HepG2 (cell line): ENCODE measurements at regions not wholly inside any gene's neighbourhood (a gene's known extent, or its start where the extent isn't known, plus 50 kb on each side); places are given as distances from the start of the nearest gene placed in this dataset.
"Not testable (repeated sequence)": the region's sequence is repeated elsewhere in the genome, so short reads cannot be mapped to it uniquely, and the experiment has no call there.

Source experiments
- ATAC-seq: fragments of 200-7000 bp; cut with Tn5 transposase; 3 replicates; pipeline ENCODE4 v1.9.1; 2020; ENCODE audit warnings: mild to moderate bottlenecking, moderate library complexity
- BruUV-seq: library from RNA; stranded (reverse); fragments of 400-500 nt; replicated peaks from 2 replicates; lab custom pipeline; 2021; lab: Mats Ljungman, UMichigan
- CTCF ChIA-PET: fragments of 300-600 bp; formaldehyde crosslinking; extraction: SDS; loops from one replicate; lab custom pipeline; 2021; ENCODE audit warnings: low total read pairs, inconsistent platforms, low intra/inter-chr PET ratio; lab: Yijun Ruan, JAX
- POLR2A ChIA-PET: fragments of 350-600 bp; sonication (Branson Sonifier 250); formaldehyde crosslinking; loops from one replicate; lab custom pipeline; 2020; ENCODE audit warnings: antibody characterized with exemption, inconsistent platforms; lab: Yijun Ruan, JAX
- DNase-seq: peaks from one replicate; pipeline ENCODE4 v3.0.0-alpha.2; 2015; ENCODE audit warnings: low spot score
- FAIRE-seq: peaks from 3 replicates; lab custom pipeline; 2011; peaks lifted over from hg19 to GRCh38; lab: Jason Lieb, UNC
- H2AFZ ChIP-seq: one replicate; pipeline ENCODE4 v1.6.1; 2011; ENCODE audit warnings: low read length, inconsistent platforms
- H3K27ac ChIP-seq: fragments of 300-600 bp; 3 replicates; pipeline ENCODE4 v1.8.0; 2011; ENCODE audit warnings: mixed run types, mild to moderate bottlenecking, mixed read lengths, low read length, inconsistent platforms; ENCODE audit not compliant: insufficient read depth; ENCODE audit errors: extremely low read length
- H3K27me3 ChIP-seq, 2 experiments: fragments of 200-600 bp in 1 of 2; 2 replicates in 1 of 2; 3 replicates in 1 of 2; pipeline versions ENCODE4 v1.6.0 to v1.8.0; 2011; ENCODE audit warnings: low read length in 2 of 2, mild to moderate bottlenecking in 2 of 2, moderate library complexity in 2 of 2, inconsistent platforms in 1 of 2; ENCODE audit not compliant: insufficient read depth in 2 of 2, control insufficient read depth in 1 of 2
- H3K36me3 ChIP-seq, 2 experiments: fragments of 200-600 bp in 1 of 2; replicated peaks in 1 of 2; 2 replicates in 1 of 2; 3 replicates in 1 of 2; pipeline versions ENCODE4 v1.5.1 to v1.8.0; 2011; ENCODE audit warnings: low read length in 2 of 2, inconsistent platforms in 1 of 2; ENCODE audit not compliant: insufficient read depth in 2 of 2, control insufficient read depth in 1 of 2
- H3K4me1 ChIP-seq: 2 replicates; pipeline ENCODE4 v1.5.1; 2012; ENCODE audit warnings: low read length, inconsistent platforms; ENCODE audit not compliant: insufficient read depth
- H3K4me2 ChIP-seq: 2 replicates; pipeline ENCODE4 v1.6.0; 2011; ENCODE audit warnings: low read depth, low read length, inconsistent platforms
- H3K4me3 ChIP-seq, 3 experiments: fragments of 200-600 bp in 1 of 3; sonication (generic), shearing (Covaris generic) in 1 of 3; replicated peaks in 1 of 3; 2 replicates each; pipeline ENCODE4 v1.5.1; 2011 to 2016; ENCODE audit warnings: low read length in 3 of 3, inconsistent platforms in 2 of 3, low read depth in 2 of 3, mild to moderate bottlenecking in 2 of 3, control low read depth in 1 of 3, mixed read lengths in 1 of 3; ENCODE audit not compliant: insufficient read depth in 1 of 3
- H3K79me2 ChIP-seq: one replicate; pipeline ENCODE4 v1.6.1; 2011; ENCODE audit warnings: low read length, inconsistent platforms; ENCODE audit not compliant: insufficient read depth
- H3K9ac ChIP-seq: 2 replicates; pipeline ENCODE4 v1.6.0; 2011; ENCODE audit warnings: mild to moderate bottlenecking, low read depth, low read length, inconsistent platforms; ENCODE audit not compliant: insufficient read depth
- H3K9me3 ChIP-seq: 2 replicates; pipeline ENCODE4 v1.5.1; 2012; ENCODE audit warnings: mild to moderate bottlenecking, low read length
- H4K20me1 ChIP-seq: 2 replicates; pipeline ENCODE4 v1.6.0; 2011; ENCODE audit warnings: inconsistent platforms, mild to moderate bottlenecking, low read length, moderate library complexity; ENCODE audit not compliant: insufficient read depth
- WGBS: methylation state at CpG from one replicate; pipeline ENCODE4 v1.1.6; 2017; ENCODE audit warnings: low lambda C conversion rate; 5-methylcytosine and 5-hydroxymethylcytosine counted together
- in situ Hi-C: cut with HindIII; loops from 2 replicates; pipeline ENCODE4 v1.10.0; 2017; ENCODE audit warnings: low pct_unique_long_range_greater_than_20kb; ENCODE audit not compliant: extremely low pct_ligation_motif_present
- intact Hi-C: fragments of 100-400 bp; cut with micrococcal nuclease; formaldehyde crosslinking; loops from one replicate; pipeline ENCODE4 v1.10.0; 2022; ENCODE audit not compliant: unreplicated experiment

DNA sequence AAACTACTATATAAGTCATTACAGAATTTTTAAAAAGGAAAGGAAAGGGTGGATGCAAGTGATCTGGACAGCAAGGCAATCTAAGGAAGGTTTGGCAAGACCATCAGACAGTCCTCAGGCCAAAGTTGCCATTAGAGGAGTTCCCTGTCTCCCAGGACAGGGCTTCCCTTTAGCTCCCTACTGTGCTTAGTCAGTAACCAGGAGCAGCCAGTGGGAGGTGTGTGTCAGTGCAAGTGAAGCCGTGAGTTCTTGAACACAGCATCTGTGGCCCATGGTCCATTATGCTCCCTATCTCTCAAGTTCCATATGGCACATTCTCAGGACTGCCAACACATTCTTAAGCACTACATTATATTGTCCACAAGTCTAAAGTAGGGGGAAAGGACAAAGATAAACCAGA, 175.2 kb upstream of the FAM174A start:
- DNase-seq, H3K9me3 ChIP-seq, FAIRE-seq, POLR2A ChIA-PET, H3K9ac ChIP-seq, H3K4me2 ChIP-seq, H3K4me1 ChIP-seq, H2AFZ ChIP-seq, H3K79me2 ChIP-seq, H3K27ac ChIP-seq, H4K20me1 ChIP-seq, BruUV-seq, H3K36me3 ChIP-seq, H3K4me3 ChIP-seq, CTCF ChIA-PET, intact Hi-C loops, in situ Hi-C loops, H3K27me3 ChIP-seq: not testable (repeated sequence)
- ATAC-seq = peak; percentile 76
- WGBS = no CpG with 5 or more reads among the region's 1 CpG

DNA sequence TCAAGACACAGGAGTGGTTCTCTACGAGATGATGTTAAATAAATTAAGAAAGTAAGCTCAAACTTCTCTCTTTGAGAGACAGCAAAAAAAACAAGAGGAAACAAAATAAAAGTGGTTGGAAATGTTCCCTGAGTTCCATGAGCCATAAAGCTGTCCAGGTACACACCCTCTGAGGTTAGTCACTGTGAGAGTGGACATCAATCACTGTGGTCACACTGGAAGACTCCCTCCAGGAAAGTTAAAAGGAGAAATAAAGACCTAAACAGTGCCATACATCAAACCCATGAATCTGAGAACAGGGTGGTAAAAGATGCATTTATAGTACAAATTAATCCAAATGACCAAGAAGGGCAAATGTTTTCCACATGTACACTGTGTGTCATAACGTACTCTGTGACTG, 188.9 kb upstream of the FAM174A start:
- H3K9me3 ChIP-seq, BruUV-seq, H3K27me3 ChIP-seq, H3K4me2 ChIP-seq, H3K9ac ChIP-seq, H4K20me1 ChIP-seq, H3K79me2 ChIP-seq, H3K4me3 ChIP-seq, DNase-seq, H3K4me1 ChIP-seq, FAIRE-seq, intact Hi-C loops, CTCF ChIA-PET, H2AFZ ChIP-seq, ATAC-seq, H3K36me3 ChIP-seq, in situ Hi-C loops, POLR2A ChIA-PET, H3K27ac ChIP-seq: not testable (repeated sequence)
- 4% methylated on average over 2 of the region's 2 CpGs for WGBS

DNA sequence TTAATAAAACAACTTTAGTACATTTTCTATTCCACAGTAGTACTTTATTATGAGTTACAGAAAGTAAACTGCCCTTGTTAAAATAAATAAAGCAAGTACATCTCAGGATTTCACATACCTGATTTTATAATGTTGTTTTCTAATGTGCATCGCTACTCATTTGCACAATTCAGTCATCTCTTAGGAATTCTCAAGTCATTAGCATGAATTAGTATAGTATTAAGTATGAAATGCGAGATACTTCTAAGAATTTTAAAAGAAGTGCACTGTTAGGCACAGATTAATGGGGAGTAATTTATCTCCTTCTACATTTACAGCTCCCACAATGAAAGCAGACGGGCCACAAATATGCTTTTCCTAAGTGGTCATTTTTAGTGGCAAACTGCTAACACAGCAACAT, 193.7 kb upstream of the FAM174A start:
- no CpG with 5 or more reads among the region's 3 CpGs for WGBS
- H3K4me3 ChIP-seq, DNase-seq, H3K36me3 ChIP-seq, CTCF ChIA-PET, H4K20me1 ChIP-seq, in situ Hi-C loops, H3K9me3 ChIP-seq, H3K27ac ChIP-seq, H3K4me1 ChIP-seq, FAIRE-seq, H3K79me2 ChIP-seq, H3K4me2 ChIP-seq, intact Hi-C loops, H2AFZ ChIP-seq, ATAC-seq, BruUV-seq, POLR2A ChIA-PET, H3K9ac ChIP-seq, H3K27me3 ChIP-seq: not testable (repeated sequence)
